ENCODE measurements at regions not wholly inside any gene's neighbourhood (a gene's known extent, or its start where the extent isn't known, plus 50 kb on each side); places are given as distances from the start of the nearest gene placed in this dataset.

DNA sequence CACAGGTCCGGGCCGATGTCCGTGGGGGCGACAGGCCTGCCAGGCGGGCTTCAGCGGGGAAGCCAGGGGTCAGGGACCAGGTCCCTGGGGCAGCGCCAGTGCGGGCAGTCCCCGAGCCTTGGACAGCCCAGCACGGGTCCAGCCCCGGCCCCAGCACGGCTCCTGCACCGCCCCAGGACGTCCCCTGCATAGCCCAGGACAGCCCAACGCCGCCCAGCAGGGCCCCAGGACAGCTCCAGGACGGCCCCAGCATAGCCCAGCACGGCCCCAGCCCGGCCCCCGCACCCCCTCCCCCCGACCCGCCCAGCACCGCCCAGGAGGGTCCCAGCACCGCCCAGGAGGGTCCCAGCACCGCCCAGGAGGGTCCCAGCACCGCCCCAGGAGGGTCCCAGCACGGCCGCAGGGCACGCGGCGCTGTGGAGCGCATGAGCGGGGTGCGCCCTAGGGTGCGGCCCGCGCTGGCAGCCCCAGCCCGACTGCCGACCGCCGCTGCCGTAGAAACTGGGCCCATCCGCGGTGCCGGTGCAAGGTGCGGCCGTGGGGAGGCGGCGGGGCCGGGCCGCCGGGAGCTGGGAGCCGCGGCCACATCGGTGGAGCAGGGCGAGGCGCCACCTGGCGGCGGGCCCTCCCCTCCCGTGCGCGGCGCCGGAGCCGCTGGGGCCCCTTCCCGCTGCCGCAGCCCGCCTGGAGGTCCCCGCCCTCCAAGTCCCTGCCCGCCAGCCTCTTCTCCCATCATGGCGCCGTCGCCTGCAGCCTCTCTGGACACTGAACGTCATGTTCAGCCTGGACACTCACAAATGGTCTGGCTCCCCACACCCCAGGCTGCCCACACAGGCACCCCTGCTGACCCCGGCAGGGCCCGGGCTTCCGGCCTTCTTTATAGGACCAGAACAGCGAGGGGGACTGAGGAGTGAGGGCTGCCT is 106.8 kb upstream of the NKX1-1 start:
- DNase-seq (ENCODE audit: low read depth, low spot score), result no peak
- in situ Hi-C loops (cut with HindIII; ENCODE audit: low sequenced_read_pairs), result no loop called here
- no peak overlapping the region for H3K4me3 ChIP-seq (ENCODE audit: low read depth, low read length)
- TF ChIP-seq, protein P1, sequence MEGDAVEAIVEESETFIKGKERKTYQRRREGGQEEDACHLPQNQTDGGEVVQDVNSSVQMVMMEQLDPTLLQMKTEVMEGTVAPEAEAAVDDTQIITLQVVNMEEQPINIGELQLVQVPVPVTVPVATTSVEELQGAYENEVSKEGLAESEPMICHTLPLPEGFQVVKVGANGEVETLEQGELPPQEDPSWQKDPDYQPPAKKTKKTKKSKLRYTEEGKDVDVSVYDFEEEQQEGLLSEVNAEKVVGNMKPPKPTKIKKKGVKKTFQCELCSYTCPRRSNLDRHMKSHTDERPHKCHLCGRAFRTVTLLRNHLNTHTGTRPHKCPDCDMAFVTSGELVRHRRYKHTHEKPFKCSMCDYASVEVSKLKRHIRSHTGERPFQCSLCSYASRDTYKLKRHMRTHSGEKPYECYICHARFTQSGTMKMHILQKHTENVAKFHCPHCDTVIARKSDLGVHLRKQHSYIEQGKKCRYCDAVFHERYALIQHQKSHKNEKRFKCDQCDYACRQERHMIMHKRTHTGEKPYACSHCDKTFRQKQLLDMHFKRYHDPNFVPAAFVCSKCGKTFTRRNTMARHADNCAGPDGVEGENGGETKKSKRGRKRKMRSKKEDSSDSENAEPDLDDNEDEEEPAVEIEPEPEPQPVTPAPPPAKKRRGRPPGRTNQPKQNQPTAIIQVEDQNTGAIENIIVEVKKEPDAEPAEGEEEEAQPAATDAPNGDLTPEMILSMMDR (IDR thresholded peaks at IDR 0.05; ENCODE audit: low read depth, low read length), result peak; percentile 34

- TF ChIP-seq, protein P1 (IDR thresholded peaks at IDR 0.05; ENCODE audit: low read depth, low read length), result no peak
- no peak overlapping the region for H3K4me3 ChIP-seq (ENCODE audit: low read depth, low read length)
- in situ Hi-C loops (cut with HindIII; ENCODE audit: low sequenced_read_pairs), result no loop called here
- DNase-seq (ENCODE audit: low read depth, low spot score), result no peak
Measured at GRCh38 chr4:1512051-1512737, 106.0 kb upstream of the NKX1-1 start.

GRCh38 chr4:1511441-1512041 is 105.3 kb upstream of the NKX1-1 start:
- peak; percentile 21 for DNase-seq (ENCODE audit: low read depth, low spot score)
- H3K4me3 ChIP-seq (ENCODE audit: low read depth, low read length), result no peak overlapping the region
- in situ Hi-C loops (cut with HindIII; ENCODE audit: low sequenced_read_pairs), result no loop called here
- TF ChIP-seq, protein P1 (IDR thresholded peaks at IDR 0.05; ENCODE audit: low read depth, low read length), result no peak

DNA sequence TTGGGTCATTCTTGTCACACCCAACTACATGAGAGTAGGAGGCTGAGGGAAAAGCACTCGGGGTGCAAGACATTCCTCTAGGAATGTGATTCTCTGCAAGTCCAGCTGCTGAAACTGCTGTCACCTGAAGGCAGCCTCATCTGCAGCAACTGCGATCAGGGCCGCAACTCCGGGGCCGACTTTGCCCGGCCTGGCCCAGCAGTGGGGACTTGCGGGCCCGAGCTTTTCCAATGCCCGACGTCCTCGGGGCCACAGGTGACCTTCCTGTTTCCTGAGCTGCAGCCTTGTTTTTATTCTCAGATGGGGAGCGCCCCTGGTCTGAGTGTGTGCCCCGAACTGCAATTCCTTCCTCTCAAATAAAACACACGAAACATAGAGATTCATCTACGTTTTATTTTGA is 104.7 kb upstream of the NKX1-1 start:
- TF ChIP-seq, protein P1 (IDR thresholded peaks at IDR 0.05; ENCODE audit: low read depth, low read length), result no peak
- in situ Hi-C loops (cut with HindIII; ENCODE audit: low sequenced_read_pairs), result no loop called here
- H3K4me3 ChIP-seq (ENCODE audit: low read depth, low read length), result no peak overlapping the region
- DNase-seq (ENCODE audit: low read depth, low spot score), result no peak

GRCh38 chr4:1509366-1509765 is 103.1 kb upstream of the NKX1-1 start:
- TF ChIP-seq, protein P1 (IDR thresholded peaks at IDR 0.05; ENCODE audit: low read depth, low read length), result no peak
- in situ Hi-C loops (cut with HindIII; ENCODE audit: low sequenced_read_pairs), result no loop called here
- DNase-seq (ENCODE audit: low read depth, low spot score), result no peak
- no peak overlapping the region for H3K4me3 ChIP-seq (ENCODE audit: low read depth, low read length)

Measured in astrocyte of the spinal cord (primary cell).